NCI-H2171 treated with DMSO at 0.1 percent for 48 hours (cell line): ENCODE measurements at regions not wholly inside any gene's neighbourhood (a gene's known extent, or its start where the extent isn't known, plus 50 kb on each side); places are given as distances from the start of the nearest gene placed in this dataset.

Experiments
- DNase-seq: peaks from one replicate; lab custom pipeline; 2025; lab: John Stamatoyannopoulos, UW

DNA sequence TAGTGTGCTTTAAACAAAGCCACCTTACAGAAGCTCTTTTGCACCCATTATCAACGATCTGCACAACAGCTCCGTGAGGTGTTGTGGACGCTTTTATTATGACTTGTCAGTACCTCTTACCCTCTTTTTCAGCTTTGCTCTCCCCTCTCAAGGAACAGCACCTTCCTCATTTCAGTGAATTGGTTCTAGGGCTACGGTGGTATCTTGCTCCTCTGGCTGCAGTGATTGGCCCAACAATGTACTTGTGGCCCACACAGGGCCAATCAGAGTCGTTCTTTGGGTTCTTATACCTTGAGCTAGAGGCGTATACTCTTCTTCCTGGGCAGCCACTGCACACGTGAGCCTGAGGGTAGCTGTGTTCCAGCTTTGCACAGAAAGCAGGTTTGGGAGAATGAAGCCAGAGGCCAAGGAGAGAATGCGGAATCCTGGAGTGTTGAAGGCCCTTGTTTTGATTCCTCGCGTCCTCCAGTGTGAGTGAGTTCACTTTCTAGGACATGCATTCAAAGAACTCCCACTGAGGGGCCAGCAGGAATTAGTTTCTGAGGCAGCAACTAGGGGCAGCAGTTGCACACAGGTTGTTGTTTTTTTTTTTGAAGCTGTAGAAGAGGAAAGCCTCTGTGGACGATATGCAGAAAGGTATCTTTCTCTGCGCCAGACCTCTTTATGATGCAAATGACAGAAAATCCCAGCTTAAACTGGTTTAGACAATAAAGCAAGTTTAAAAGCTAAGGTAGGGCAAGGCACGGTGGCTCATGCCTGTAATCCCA, 49.8 kb upstream of the PDZD8 start:
- no peak for DNase-seq
